SK-N-SH treated with all-trans-retinoic acid at 6 μM for 48 hours (cell line): ENCODE measurements at regions not wholly inside any gene's neighbourhood (a gene's known extent, or its start where the extent isn't known, plus 50 kb on each side); places are given as distances from the start of the nearest gene placed in this dataset.

Source experiments
- ATAC-seq: fragments of 200-7000 bp; cut with Tn5 transposase; 3 replicates; pipeline ENCODE4 v1.9.1; 2020; ENCODE audit warnings: mild to moderate bottlenecking, moderate library complexity
- ARNTL ChIP-seq: fragments of 450-650 bp; formaldehyde crosslinking; IDR thresholded peaks from 2 replicates; pipeline ENCODE4 v1.5.0; 2020; ENCODE audit warnings: low read depth, mild to moderate bottlenecking, moderate library complexity, borderline replicate concordance
- BACH2 ChIP-seq: fragments of 250-450 bp; sonication (Bioruptor Pico); IDR thresholded peaks from 2 replicates; pipeline ENCODE4 v1.9.0; 2021; ENCODE audit warnings: mild to moderate bottlenecking, borderline replicate concordance
- CSDC2 ChIP-seq: fragments of 250-450 bp; sonication (Bioruptor Pico); IDR thresholded peaks from 2 replicates; pipeline ENCODE4 v1.5.0; 2020; ENCODE audit warnings: mild to moderate bottlenecking, moderate library complexity
- ESRRG ChIP-seq: fragments of 250-450 bp; sonication (Bioruptor Pico); IDR thresholded peaks from 2 replicates; pipeline ENCODE4 v1.6.1; 2021; ENCODE audit warnings: mild to moderate bottlenecking
- GLIS3 ChIP-seq: fragments of 250-450 bp; sonication (Bioruptor Pico); IDR thresholded peaks from 2 replicates; pipeline ENCODE4 v1.5.0; 2020; ENCODE audit warnings: mild to moderate bottlenecking, moderate library complexity
- ISL1 ChIP-seq: fragments of 250-450 bp; sonication (Bioruptor Pico); IDR thresholded peaks from 2 replicates; pipeline ENCODE4 v2.1.2; 2022; ENCODE audit warnings: mild to moderate bottlenecking, moderate library complexity
- OSR1 ChIP-seq: fragments of 250-450 bp; sonication (Bioruptor Pico); IDR thresholded peaks from 2 replicates; pipeline ENCODE4 v1.8.0; 2022; ENCODE audit warnings: moderate library complexity, mild to moderate bottlenecking, inconsistent platforms
- PPARA ChIP-seq: fragments of 250-450 bp; sonication (Bioruptor Pico); IDR thresholded peaks from 2 replicates; pipeline ENCODE4 v1.5.0; 2020; ENCODE audit warnings: mild to moderate bottlenecking, borderline replicate concordance
- RARB ChIP-seq: fragments of 250-450 bp; sonication (Bioruptor Pico); IDR thresholded peaks from 2 replicates; pipeline ENCODE4 v1.8.0; 2021; ENCODE audit warnings: mild to moderate bottlenecking, moderate library complexity
- TOX ChIP-seq: fragments of 250-450 bp; sonication (Bioruptor Pico); IDR thresholded peaks from 2 replicates; pipeline ENCODE4 v1.8.0; 2021; ENCODE audit warnings: mild to moderate bottlenecking, moderate library complexity, borderline replicate concordance
- ZC3H10 ChIP-seq: fragments of 250-450 bp; sonication (Bioruptor Pico); IDR thresholded peaks from 2 replicates; pipeline ENCODE4 v1.5.1; 2021; ENCODE audit warnings: mild to moderate bottlenecking, moderate library complexity
- ZFP3 ChIP-seq: fragments of 250-450 bp; sonication (Bioruptor Pico); IDR thresholded peaks from 2 replicates; pipeline ENCODE4 v1.5.0; 2020; ENCODE audit warnings: mild to moderate bottlenecking, moderate library complexity
- ZFP30 ChIP-seq: fragments of 450-650 bp; formaldehyde crosslinking; IDR thresholded peaks from 2 replicates; pipeline ENCODE4 v1.5.0; 2022; ENCODE audit warnings: mild to moderate bottlenecking, moderate library complexity
- ZNF565 ChIP-seq: fragments of 450-650 bp; formaldehyde crosslinking; conservative IDR thresholded peaks from 2 replicates; pipeline ENCODE4 v1.5.0; 2020; ENCODE audit warnings: low read depth, mild to moderate bottlenecking, moderate library complexity
- ZNF70 ChIP-seq: fragments of 450-650 bp; formaldehyde crosslinking; IDR thresholded peaks from 2 replicates; pipeline ENCODE4 v1.5.0; 2020; ENCODE audit warnings: mild to moderate bottlenecking, moderate library complexity
- ZNF8 ChIP-seq: fragments of 450-650 bp; formaldehyde crosslinking; IDR thresholded peaks from 2 replicates; pipeline ENCODE4 v1.5.0; 2020; ENCODE audit warnings: mild to moderate bottlenecking, moderate library complexity
- TF ChIP-seq, protein P1 (sequence below): fragments of 250-450 bp; sonication (Bioruptor Pico); IDR thresholded peaks from 2 replicates; pipeline ENCODE4 v1.8.0; 2021; ENCODE audit warnings: low read depth, mild to moderate bottlenecking, moderate library complexity, borderline replicate concordance
- TF ChIP-seq, protein P2 (sequence below): fragments of 250-450 bp; sonication (Bioruptor Pico); IDR thresholded peaks from 2 replicates; pipeline ENCODE4 v1.5.1; 2021; ENCODE audit warnings: mild to moderate bottlenecking, moderate library complexity
- TF ChIP-seq, protein P3 (sequence below): fragments of 250-450 bp; sonication (Bioruptor Pico); IDR thresholded peaks from 2 replicates; pipeline ENCODE4 v1.5.1; 2020; ENCODE audit warnings: low read depth, mild to moderate bottlenecking, moderate library complexity
- TF ChIP-seq, protein P4 (sequence below): fragments of 250-450 bp; sonication (Bioruptor Pico); IDR thresholded peaks from 2 replicates; pipeline ENCODE4 v1.5.0; 2020; ENCODE audit warnings: mild to moderate bottlenecking, moderate library complexity
- TF ChIP-seq, protein P5 (sequence below): fragments of 250-450 bp; sonication (Bioruptor Pico); IDR thresholded peaks from 2 replicates; pipeline ENCODE4 v1.8.0; 2020; ENCODE audit warnings: mild to moderate bottlenecking, moderate library complexity, borderline replicate concordance

DNA sequence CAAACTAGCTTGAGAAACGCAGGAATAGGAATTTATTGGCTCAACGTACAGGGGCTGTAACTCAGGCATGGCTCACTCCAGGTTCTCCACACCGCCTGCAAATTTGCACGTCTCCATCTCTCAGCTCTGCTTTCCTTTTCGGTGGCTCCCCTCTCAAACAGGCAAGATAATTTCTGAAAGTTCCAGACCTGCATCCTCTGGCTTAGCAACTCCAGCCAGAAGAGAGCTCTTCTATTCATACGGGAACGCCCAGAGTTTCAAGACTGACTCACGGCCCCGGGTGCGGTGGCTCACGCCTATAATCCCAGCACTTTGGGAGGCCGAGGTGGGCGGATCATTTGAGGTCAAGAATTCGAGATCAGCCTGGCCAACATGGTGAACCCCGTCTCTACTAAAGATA is 139.7 kb upstream of the BNIP2 start:
- no peak for ATAC-seq
- no peak for TF ChIP-seq ZNF565 (CRISPR knock-in tag)
- TF ChIP-seq, protein P1, sequence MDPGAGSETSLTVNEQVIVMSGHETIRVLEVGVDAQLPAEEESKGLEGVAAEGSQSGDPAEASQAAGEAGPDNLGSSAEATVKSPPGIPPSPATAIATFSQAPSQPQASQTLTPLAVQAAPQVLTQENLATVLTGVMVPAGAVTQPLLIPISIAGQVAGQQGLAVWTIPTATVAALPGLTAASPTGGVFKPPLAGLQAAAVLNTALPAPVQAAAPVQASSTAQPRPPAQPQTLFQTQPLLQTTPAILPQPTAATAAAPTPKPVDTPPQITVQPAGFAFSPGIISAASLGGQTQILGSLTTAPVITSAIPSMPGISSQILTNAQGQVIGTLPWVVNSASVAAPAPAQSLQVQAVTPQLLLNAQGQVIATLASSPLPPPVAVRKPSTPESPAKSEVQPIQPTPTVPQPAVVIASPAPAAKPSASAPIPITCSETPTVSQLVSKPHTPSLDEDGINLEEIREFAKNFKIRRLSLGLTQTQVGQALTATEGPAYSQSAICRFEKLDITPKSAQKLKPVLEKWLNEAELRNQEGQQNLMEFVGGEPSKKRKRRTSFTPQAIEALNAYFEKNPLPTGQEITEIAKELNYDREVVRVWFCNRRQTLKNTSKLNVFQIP, result no peak
- TF ChIP-seq, protein P2, sequence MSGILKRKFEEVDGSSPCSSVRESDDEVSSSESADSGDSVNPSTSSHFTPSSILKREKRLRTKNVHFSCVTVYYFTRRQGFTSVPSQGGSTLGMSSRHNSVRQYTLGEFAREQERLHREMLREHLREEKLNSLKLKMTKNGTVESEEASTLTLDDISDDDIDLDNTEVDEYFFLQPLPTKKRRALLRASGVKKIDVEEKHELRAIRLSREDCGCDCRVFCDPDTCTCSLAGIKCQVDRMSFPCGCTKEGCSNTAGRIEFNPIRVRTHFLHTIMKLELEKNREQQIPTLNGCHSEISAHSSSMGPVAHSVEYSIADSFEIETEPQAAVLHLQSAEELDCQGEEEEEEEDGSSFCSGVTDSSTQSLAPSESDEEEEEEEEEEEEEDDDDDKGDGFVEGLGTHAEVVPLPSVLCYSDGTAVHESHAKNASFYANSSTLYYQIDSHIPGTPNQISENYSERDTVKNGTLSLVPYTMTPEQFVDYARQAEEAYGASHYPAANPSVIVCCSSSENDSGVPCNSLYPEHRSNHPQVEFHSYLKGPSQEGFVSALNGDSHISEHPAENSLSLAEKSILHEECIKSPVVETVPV (CRISPR knock-in tag), result no peak
- no peak for TF ChIP-seq ZFP3 (CRISPR knock-in tag)
- no peak for TF ChIP-seq ZC3H10 (CRISPR knock-in tag)
- no peak for TF ChIP-seq PPARA (CRISPR knock-in tag)
- TF ChIP-seq TOX, result no peak
- no peak for TF ChIP-seq ZNF8 (CRISPR knock-in tag)
- TF ChIP-seq, protein P3, sequence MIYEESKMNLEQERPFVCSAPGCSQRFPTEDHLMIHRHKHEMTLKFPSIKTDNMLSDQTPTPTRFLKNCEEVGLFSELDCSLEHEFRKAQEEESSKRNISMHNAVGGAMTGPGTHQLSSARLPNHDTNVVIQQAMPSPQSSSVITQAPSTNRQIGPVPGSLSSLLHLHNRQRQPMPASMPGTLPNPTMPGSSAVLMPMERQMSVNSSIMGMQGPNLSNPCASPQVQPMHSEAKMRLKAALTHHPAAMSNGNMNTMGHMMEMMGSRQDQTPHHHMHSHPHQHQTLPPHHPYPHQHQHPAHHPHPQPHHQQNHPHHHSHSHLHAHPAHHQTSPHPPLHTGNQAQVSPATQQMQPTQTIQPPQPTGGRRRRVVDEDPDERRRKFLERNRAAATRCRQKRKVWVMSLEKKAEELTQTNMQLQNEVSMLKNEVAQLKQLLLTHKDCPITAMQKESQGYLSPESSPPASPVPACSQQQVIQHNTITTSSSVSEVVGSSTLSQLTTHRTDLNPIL (CRISPR knock-in tag), result no peak
- TF ChIP-seq ESRRG, result no peak
- TF ChIP-seq CSDC2 (CRISPR knock-in tag), result no peak
- no peak for TF ChIP-seq BACH2 (CRISPR knock-in tag)
- TF ChIP-seq, protein P4, sequence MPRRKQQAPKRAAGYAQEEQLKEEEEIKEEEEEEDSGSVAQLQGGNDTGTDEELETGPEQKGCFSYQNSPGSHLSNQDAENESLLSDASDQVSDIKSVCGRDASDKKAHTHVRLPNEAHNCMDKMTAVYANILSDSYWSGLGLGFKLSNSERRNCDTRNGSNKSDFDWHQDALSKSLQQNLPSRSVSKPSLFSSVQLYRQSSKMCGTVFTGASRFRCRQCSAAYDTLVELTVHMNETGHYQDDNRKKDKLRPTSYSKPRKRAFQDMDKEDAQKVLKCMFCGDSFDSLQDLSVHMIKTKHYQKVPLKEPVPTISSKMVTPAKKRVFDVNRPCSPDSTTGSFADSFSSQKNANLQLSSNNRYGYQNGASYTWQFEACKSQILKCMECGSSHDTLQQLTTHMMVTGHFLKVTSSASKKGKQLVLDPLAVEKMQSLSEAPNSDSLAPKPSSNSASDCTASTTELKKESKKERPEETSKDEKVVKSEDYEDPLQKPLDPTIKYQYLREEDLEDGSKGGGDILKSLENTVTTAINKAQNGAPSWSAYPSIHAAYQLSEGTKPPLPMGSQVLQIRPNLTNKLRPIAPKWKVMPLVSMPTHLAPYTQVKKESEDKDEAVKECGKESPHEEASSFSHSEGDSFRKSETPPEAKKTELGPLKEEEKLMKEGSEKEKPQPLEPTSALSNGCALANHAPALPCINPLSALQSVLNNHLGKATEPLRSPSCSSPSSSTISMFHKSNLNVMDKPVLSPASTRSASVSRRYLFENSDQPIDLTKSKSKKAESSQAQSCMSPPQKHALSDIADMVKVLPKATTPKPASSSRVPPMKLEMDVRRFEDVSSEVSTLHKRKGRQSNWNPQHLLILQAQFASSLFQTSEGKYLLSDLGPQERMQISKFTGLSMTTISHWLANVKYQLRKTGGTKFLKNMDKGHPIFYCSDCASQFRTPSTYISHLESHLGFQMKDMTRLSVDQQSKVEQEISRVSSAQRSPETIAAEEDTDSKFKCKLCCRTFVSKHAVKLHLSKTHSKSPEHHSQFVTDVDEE (CRISPR knock-in tag), result no peak
- TF ChIP-seq ARNTL (CRISPR knock-in tag), result no peak
- no peak for TF ChIP-seq ZNF70 (CRISPR knock-in tag)
- TF ChIP-seq, all 23 proteins: peak for 0

DNA sequence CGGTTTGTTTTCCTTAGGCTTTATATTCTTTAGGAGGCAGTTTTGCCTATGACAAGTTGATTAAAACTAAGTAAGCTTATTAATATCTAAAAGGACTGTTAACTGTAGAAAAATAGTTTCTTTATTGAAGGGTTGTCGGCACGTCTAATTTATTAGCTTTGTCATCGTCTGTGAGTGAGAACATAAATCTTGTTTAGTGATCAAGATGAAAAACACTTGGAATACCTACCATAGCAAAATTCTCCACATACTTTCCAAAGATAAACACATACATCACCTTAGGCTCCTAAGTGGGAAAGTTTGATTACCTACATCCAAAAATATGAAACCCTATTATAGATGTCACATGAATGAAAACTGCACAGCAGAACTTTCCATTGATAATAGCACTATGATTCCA is 139.1 kb upstream of the BNIP2 start:
- TF ChIP-seq, protein P4 (CRISPR knock-in tag), result no peak
- no peak for TF ChIP-seq ZNF565 (CRISPR knock-in tag)
- no peak for TF ChIP-seq RARB (CRISPR knock-in tag)
- TF ChIP-seq, protein P2 (CRISPR knock-in tag), result no peak
- no peak for TF ChIP-seq ZFP30 (CRISPR knock-in tag)
- TF ChIP-seq ESRRG, result no peak
- TF ChIP-seq GLIS3 (CRISPR knock-in tag), result no peak
- TF ChIP-seq, protein P1, result no peak
- no peak for TF ChIP-seq CSDC2 (CRISPR knock-in tag)
- no peak for TF ChIP-seq OSR1 (CRISPR knock-in tag)
- no peak for TF ChIP-seq ISL1
- no peak for TF ChIP-seq ZNF8 (CRISPR knock-in tag)
- no peak for TF ChIP-seq TOX
- TF ChIP-seq, protein P5, sequence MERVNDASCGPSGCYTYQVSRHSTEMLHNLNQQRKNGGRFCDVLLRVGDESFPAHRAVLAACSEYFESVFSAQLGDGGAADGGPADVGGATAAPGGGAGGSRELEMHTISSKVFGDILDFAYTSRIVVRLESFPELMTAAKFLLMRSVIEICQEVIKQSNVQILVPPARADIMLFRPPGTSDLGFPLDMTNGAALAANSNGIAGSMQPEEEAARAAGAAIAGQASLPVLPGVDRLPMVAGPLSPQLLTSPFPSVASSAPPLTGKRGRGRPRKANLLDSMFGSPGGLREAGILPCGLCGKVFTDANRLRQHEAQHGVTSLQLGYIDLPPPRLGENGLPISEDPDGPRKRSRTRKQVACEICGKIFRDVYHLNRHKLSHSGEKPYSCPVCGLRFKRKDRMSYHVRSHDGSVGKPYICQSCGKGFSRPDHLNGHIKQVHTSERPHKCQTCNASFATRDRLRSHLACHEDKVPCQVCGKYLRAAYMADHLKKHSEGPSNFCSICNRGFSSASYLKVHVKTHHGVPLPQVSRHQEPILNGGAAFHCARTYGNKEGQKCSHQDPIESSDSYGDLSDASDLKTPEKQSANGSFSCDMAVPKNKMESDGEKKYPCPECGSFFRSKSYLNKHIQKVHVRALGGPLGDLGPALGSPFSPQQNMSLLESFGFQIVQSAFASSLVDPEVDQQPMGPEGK, result no peak
- TF ChIP-seq ARNTL (CRISPR knock-in tag), result no peak
- no peak for TF ChIP-seq ZFP3 (CRISPR knock-in tag)
- no peak for TF ChIP-seq ZC3H10 (CRISPR knock-in tag)
- TF ChIP-seq BACH2 (CRISPR knock-in tag), result no peak
- no peak for ATAC-seq
